Epidermal melanocyte (primary cell): ENCODE measurements at regions not wholly inside any gene's neighbourhood (a gene's known extent, or its start where the extent isn't known, plus 50 kb on each side); places are given as distances from the start of the nearest gene placed in this dataset.

Source experiments
- DNase-seq: peaks from one replicate; pipeline ENCODE4 v3.0.0; 2011; ENCODE audit warnings: low spot score; ENCODE audit not compliant: insufficient read length

DNA sequence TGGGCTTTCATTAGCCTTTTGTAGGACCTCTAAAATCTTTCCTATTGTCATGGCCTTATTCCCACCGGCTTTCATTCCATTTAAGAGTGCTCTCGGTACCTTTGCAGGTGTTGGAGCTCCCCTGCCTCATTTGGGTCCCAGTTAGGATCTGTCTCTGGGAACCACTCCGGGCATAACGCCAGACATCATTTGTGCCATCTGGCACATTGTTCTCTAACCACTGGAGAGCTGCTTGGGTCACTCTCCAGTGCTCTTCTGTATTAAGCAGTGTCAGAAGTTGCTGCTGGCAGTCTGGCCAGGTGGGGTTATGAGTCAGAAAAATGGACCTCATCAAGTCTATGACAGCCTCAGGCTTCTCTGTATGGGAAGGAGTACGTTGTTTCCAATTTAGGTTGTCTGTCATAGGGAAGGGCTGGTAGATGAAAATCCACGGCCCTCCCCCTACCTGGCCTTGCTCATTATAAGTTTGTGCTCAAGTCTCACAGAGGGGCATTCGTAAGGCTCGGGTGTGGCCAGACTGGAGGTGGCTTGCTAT is 62.9 kb upstream of the MOCS1 start:
- no peak for DNase-seq

DNA sequence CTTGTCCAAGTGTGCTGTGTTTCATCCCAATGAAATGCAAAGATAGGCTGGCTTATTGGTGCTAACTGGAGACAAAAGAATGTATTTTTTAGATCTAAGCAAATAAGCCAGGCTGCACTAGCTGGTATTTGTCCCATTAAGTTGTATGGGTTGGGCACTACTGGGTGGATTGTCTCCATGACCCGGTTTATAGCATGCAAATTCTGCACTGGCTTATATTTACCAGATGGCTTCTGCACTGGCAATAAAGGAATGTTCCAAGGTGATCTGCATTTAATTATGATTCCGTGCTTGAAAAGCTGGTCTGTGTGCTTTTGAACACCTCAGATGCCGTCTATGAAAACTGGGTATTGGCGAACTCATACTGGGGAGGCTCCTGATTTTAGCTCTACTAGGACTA is 61.4 kb upstream of the MOCS1 start:
- no peak for DNase-seq

DNA sequence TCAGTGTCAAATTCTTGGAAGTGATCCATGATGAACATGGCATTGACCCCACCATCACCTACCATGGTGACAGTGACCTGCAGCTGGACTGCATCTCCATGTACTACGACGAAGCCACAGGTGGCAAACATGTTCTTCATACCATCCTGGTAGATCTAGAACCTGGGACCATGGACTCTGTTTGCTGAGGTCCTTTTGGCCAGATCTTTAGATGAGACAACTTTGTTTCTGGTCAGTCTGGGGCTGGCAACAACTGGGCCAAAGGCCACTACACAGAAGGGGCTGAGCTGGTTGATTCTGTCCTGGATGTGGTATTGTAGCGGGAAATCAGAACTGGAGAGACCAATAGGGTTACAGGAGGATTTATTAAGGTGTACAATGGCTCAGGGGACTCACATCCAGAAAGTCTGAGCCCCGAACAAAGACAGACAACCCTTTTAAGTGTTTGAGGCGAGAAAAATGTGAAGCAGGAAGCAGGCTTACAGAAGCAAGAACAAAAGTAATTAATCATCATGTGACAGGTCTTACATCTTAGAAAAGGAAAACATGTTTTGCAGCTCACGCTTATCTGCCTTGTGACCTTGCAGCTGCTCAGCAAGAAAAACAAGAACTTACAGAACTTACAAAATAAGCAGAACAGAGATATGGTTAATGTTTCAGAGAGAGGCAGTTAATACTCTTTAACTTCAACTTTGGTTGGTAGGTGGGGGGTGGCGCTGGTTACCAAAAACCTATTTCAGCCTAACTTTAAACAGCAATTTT is 58.8 kb upstream of the MOCS1 start:
- DNase-seq: no peak
